Effector memory CD8-positive, alpha-beta T cell (primary cell): ENCODE measurements at regions not wholly inside any gene's neighbourhood (a gene's known extent, or its start where the extent isn't known, plus 50 kb on each side); places are given as distances from the start of the nearest gene placed in this dataset.

Experiments used
- ATAC-seq: fragments of 150-1000 bp; cut with Tn5 transposase; replicated peaks from 2 replicates; pipeline ENCODE4 v1.10.0; 2021; ENCODE audit warnings: mild to moderate bottlenecking, moderate library complexity
- DNase-seq, 3 experiments: peaks; one replicate each; pipeline ENCODE4 v3.0.0; 2021
- H3K27ac Mint-ChIP-seq, 2 donors: one replicate each; pipeline ENCODE4 v1.8.0; 2022; ENCODE audit warnings: mild to moderate bottlenecking in 2 of 2, mixed read lengths in 2 of 2, moderate library complexity in 2 of 2
- H3K27me3 Mint-ChIP-seq, 2 donors: one replicate each; pipeline ENCODE4 v1.8.0; 2022; ENCODE audit warnings: mixed read lengths in 2 of 2
- H3K36me3 Mint-ChIP-seq: one replicate; pipeline ENCODE4 v1.8.0; 2022; ENCODE audit warnings: mild to moderate bottlenecking, moderate library complexity, mixed read lengths; ENCODE audit not compliant: insufficient read depth
- H3K4me1 Mint-ChIP-seq, 2 donors: one replicate each; pipeline ENCODE4 v1.8.0; 2022; ENCODE audit warnings: low read depth in 2 of 2, mixed read lengths in 2 of 2
- H3K4me3 Mint-ChIP-seq, 2 donors: one replicate each; pipeline ENCODE4 v1.8.0; 2022; ENCODE audit warnings: mild to moderate bottlenecking in 2 of 2, mixed read lengths in 2 of 2, moderate library complexity in 2 of 2
- H3K9me3 Mint-ChIP-seq, 2 donors: one replicate each; pipeline ENCODE4 v1.8.0; 2022; ENCODE audit warnings: mixed read lengths in 2 of 2

GRCh38 chr17:77811521-77811920, 147.0 kb upstream of the TNRC6C start:
- no peaks in the 10 kb centered on the region for H3K4me1 Mint-ChIP-seq
- DNase-seq (no peak), ATAC-seq (no peak)
- H3K9me3 Mint-ChIP-seq = no peaks in the 10 kb centered on the region
- H3K4me3 Mint-ChIP-seq = no peak overlapping the region
- H3K27me3 Mint-ChIP-seq = no peaks in the 10 kb centered on the region
- no peak overlapping the region for H3K27ac Mint-ChIP-seq
- no peaks in the 10 kb centered on the region for H3K36me3 Mint-ChIP-seq

GRCh38 chr17:77814091-77814772, 144.3 kb upstream of the TNRC6C start:
- DNase-seq = no peak
- Mint-ChIP-seq H3K4me1 (no peaks in the 10 kb centered on the region), H3K9me3 (no peaks in the 10 kb centered on the region), H3K27me3 (no peaks in the 10 kb centered on the region), H3K36me3 (no peaks in the 10 kb centered on the region), H3K27ac (no peak overlapping the region), H3K4me3 (no peak overlapping the region)
- ATAC-seq = no peak

GRCh38 chr17:77815127-77815905, 143.2 kb upstream of the TNRC6C start:
- Mint-ChIP-seq H3K4me3 (no peak overlapping the region), H3K36me3 (no peaks in the 10 kb centered on the region), H3K9me3 (no peaks in the 10 kb centered on the region), H3K27ac (no peak overlapping the region), H3K27me3 (no peaks in the 10 kb centered on the region), H3K4me1 (no peaks in the 10 kb centered on the region)
- no peak for ATAC-seq
- no peak for DNase-seq

- no peaks in the 10 kb centered on the region for H3K9me3 Mint-ChIP-seq
- no peaks in the 10 kb centered on the region for H3K36me3 Mint-ChIP-seq
- H3K27me3 Mint-ChIP-seq = no peaks in the 10 kb centered on the region
- ATAC-seq (no peak), DNase-seq (no peak)
- no peak overlapping the region for H3K27ac Mint-ChIP-seq
- H3K4me3 Mint-ChIP-seq = no peak overlapping the region
- H3K4me1 Mint-ChIP-seq = no peaks in the 10 kb centered on the region
These were observed 140.6 kb upstream of the TNRC6C start for GRCh38 chr17:77817953-77818352.

- H3K27ac Mint-ChIP-seq = no peak overlapping the region
- peaks cover 5 to 6% of the 10 kb centered on the region in 2 donors for H3K4me1 Mint-ChIP-seq
- ATAC-seq (no peak), DNase-seq (no peak)
- no peaks in the 10 kb centered on the region for H3K27me3 Mint-ChIP-seq
- H3K9me3 Mint-ChIP-seq = no peaks in the 10 kb centered on the region
- H3K4me3 Mint-ChIP-seq = no peak overlapping the region
- H3K36me3 Mint-ChIP-seq = no peaks in the 10 kb centered on the region
These were observed 139.0 kb upstream of the TNRC6C start for GRCh38 chr17:77819497-77819896.

GRCh38 chr17:77821114-77821513, 137.4 kb upstream of the TNRC6C start:
- H3K4me3 Mint-ChIP-seq = no peak overlapping the region
- H3K36me3 Mint-ChIP-seq = peaks cover 4% of the 10 kb centered on the region
- peaks cover 5 to 7% of the 10 kb centered on the region in 2 donors for H3K4me1 Mint-ChIP-seq
- H3K9me3 Mint-ChIP-seq = no peaks in the 10 kb centered on the region
- no peak overlapping the region for H3K27ac Mint-ChIP-seq
- ATAC-seq (no peak), DNase-seq (no peak)
- no peaks in the 10 kb centered on the region for H3K27me3 Mint-ChIP-seq

- peaks cover 5 to 7% of the 10 kb centered on the region in 2 donors for H3K4me1 Mint-ChIP-seq
- ATAC-seq (no peak), DNase-seq (no peak)
- no peaks in the 10 kb centered on the region for H3K9me3 Mint-ChIP-seq
- peaks cover 4% of the 10 kb centered on the region for H3K36me3 Mint-ChIP-seq
- peak overlapping the region; percentile 8 to 22 for H3K27ac Mint-ChIP-seq
- no peaks in the 10 kb centered on the region for H3K27me3 Mint-ChIP-seq
- no peak overlapping the region for H3K4me3 Mint-ChIP-seq
These were observed 136.0 kb upstream of the TNRC6C start for GRCh38 chr17:77822302-77823030.

- H3K4me1 Mint-ChIP-seq = peaks cover 7 to 14% of the 10 kb centered on the region in 2 donors
- no peaks in the 10 kb centered on the region for H3K9me3 Mint-ChIP-seq
- H3K4me3 Mint-ChIP-seq = no peak overlapping the region
- ATAC-seq = no peak
- H3K36me3 Mint-ChIP-seq = peaks cover 4% of the 10 kb centered on the region
- DNase-seq = no peak
- no peaks in the 10 kb centered on the region for H3K27me3 Mint-ChIP-seq
- H3K27ac Mint-ChIP-seq = no peak overlapping the region
These were observed 134.3 kb upstream of the TNRC6C start for GRCh38 chr17:77824102-77824779.

- Mint-ChIP-seq H3K27me3 (no peaks in the 10 kb centered on the region), H3K4me1 (peaks cover 11 to 14% of the 10 kb centered on the region in 2 donors), H3K9me3 (no peaks in the 10 kb centered on the region), H3K4me3 (no peak overlapping the region), H3K27ac (no peak overlapping the region), H3K36me3 (peaks cover 4% of the 10 kb centered on the region)
- ATAC-seq (no peak), DNase-seq (no peak)
These were observed 133.7 kb upstream of the TNRC6C start for GRCh38 chr17:77824780-77825280.

- Mint-ChIP-seq H3K36me3 (peaks cover 4% of the 10 kb centered on the region), H3K27me3 (no peaks in the 10 kb centered on the region), H3K4me1 (peaks cover 14% of the 10 kb centered on the region in 2 donors), H3K4me3 (no peak overlapping the region), H3K9me3 (no peaks in the 10 kb centered on the region), H3K27ac (peak overlapping the region in 1 of 2 donors; percentile 41)
- DNase-seq (no peak), ATAC-seq (no peak)
These were observed 132.9 kb upstream of the TNRC6C start for GRCh38 chr17:77825621-77826020.

GRCh38 chr17:77826132-77826873, 132.2 kb upstream of the TNRC6C start:
- Mint-ChIP-seq H3K4me1 (peaks cover 14 to 16% of the 10 kb centered on the region in 2 donors), H3K27ac (peak overlapping the region in 1 of 2 donors; percentile 41), H3K4me3 (no peak overlapping the region), H3K9me3 (no peaks in the 10 kb centered on the region), H3K36me3 (peaks cover 4% of the 10 kb centered on the region), H3K27me3 (no peaks in the 10 kb centered on the region)
- DNase-seq (no peak), ATAC-seq (no peak)

GRCh38 chr17:77827039-77827438, 131.5 kb upstream of the TNRC6C start:
- Mint-ChIP-seq H3K4me1 (peaks cover 14 to 16% of the 10 kb centered on the region in 2 donors), H3K9me3 (no peaks in the 10 kb centered on the region), H3K36me3 (peaks cover 4% of the 10 kb centered on the region), H3K27ac (no peak overlapping the region), H3K27me3 (no peaks in the 10 kb centered on the region), H3K4me3 (no peak overlapping the region)
- DNase-seq (no peak), ATAC-seq (no peak)
